Liver (tissue), 8 donors: ENCODE measurements at regions not wholly inside any gene's neighbourhood (a gene's known extent, or its start where the extent isn't known, plus 50 kb on each side); places are given as distances from the start of the nearest gene placed in this dataset.

Experiments used
- DNase-seq: peaks from one replicate; pipeline ENCODE4 v3.0.0-alpha.2; 2017; ENCODE audit warnings: low spot score
- H3K27ac ChIP-seq, 2 donors: one replicate each; pipeline ENCODE4 v1.7.0; 2013; ENCODE audit warnings: inconsistent platforms in 2 of 2, low read length in 2 of 2, control low read depth in 1 of 2, low read depth in 1 of 2, mild to moderate bottlenecking in 1 of 2
- H3K27me3 ChIP-seq, 4 donors: one replicate each; pipeline versions ENCODE4 v1.6.1 to v1.7.0; 2013; ENCODE audit warnings: low read length in 3 of 4, inconsistent platforms in 1 of 4, mild to moderate bottlenecking in 1 of 4, moderate library complexity in 1 of 4; ENCODE audit not compliant: control insufficient read depth in 4 of 4, insufficient read depth in 4 of 4
- H3K36me3 ChIP-seq, 4 donors: one replicate each; pipeline versions ENCODE4 v1.6.1 to v1.7.0; 2013; ENCODE audit warnings: low read length in 3 of 4, mild to moderate bottlenecking in 3 of 4, low read depth in 1 of 4, moderate library complexity in 1 of 4; ENCODE audit not compliant: control insufficient read depth in 4 of 4, insufficient read depth in 3 of 4
- H3K4me1 ChIP-seq, 4 donors: one replicate each; pipeline versions ENCODE4 v1.6.1 to v1.7.0; 2013; ENCODE audit warnings: low read length in 3 of 4, mild to moderate bottlenecking in 3 of 4, moderate library complexity in 1 of 4; ENCODE audit not compliant: control insufficient read depth in 4 of 4, insufficient read depth in 4 of 4
- H3K4me3 ChIP-seq, 3 donors: one replicate each; pipeline versions ENCODE4 v1.6.1 to v1.7.0; 2013; ENCODE audit warnings: low read length in 3 of 3, control low read depth in 1 of 3, low read depth in 1 of 3, mild to moderate bottlenecking in 1 of 3
- H3K9ac ChIP-seq, 2 donors: one replicate each; pipeline ENCODE4 v1.7.0; 2013; ENCODE audit warnings: low read length in 2 of 2, mild to moderate bottlenecking in 2 of 2, moderate library complexity in 2 of 2, control low read depth in 1 of 2, low read depth in 1 of 2
- H3K9me3 ChIP-seq, 4 donors: one replicate each; pipeline versions ENCODE4 v1.6.1 to v1.7.0; 2013; ENCODE audit warnings: low read length in 3 of 4; ENCODE audit not compliant: control insufficient read depth in 4 of 4
- CTCF ChIP-seq: fragments of 150-350 bp; IDR thresholded peaks from 2 replicates; pipeline ENCODE4 v1.5.1; 2017; ENCODE audit warnings: improper control_type of control experiment, low read depth, low read length; ENCODE audit not compliant: missing input control
- EGR1 ChIP-seq, 2 donors: IDR thresholded peaks; 2 replicates each; pipeline ENCODE4 v1.6.1; 2016 to 2018; ENCODE audit warnings: antibody characterized with exemption in 2 of 2, low read depth in 2 of 2
- GABPA ChIP-seq, 2 donors: IDR thresholded peaks in 1 of 2; conservative IDR thresholded peaks in 1 of 2; 2 replicates each; pipeline ENCODE4 v1.6.1; 2016; ENCODE audit warnings: antibody characterized with exemption in 2 of 2, mild to moderate bottlenecking in 1 of 2, moderate library complexity in 1 of 2
- HNF4A ChIP-seq, 2 donors: conservative IDR thresholded peaks; 2 replicates each; pipeline ENCODE4 v1.6.1; 2016; ENCODE audit warnings: antibody characterized with exemption in 2 of 2, mild to moderate bottlenecking in 2 of 2
- JUND ChIP-seq, 2 donors: IDR thresholded peaks; 2 replicates each; pipeline ENCODE4 v1.6.1; 2016; ENCODE audit warnings: antibody characterized with exemption in 2 of 2
- REST ChIP-seq: IDR thresholded peaks from 2 replicates; pipeline ENCODE4 v1.6.1; 2016; ENCODE audit warnings: antibody characterized with exemption, mild to moderate bottlenecking
- RXRA ChIP-seq, 2 donors: IDR thresholded peaks; 2 replicates each; pipeline ENCODE4 v1.6.1; 2017 to 2018; ENCODE audit warnings: antibody characterized with exemption in 2 of 2, mild to moderate bottlenecking in 1 of 2
- YY1 ChIP-seq: IDR thresholded peaks from 2 replicates; pipeline ENCODE4 v1.6.1; 2016; ENCODE audit warnings: antibody characterized with exemption, mild to moderate bottlenecking
- WGBS: extraction: QIAGEN DNeasy Blood & Tissue Kit; methylation state at CpG from one replicate; pipeline ENCODE4 v1.1.7; 2013; 5-methylcytosine and 5-hydroxymethylcytosine counted together
- TF ChIP-seq, protein P1 (sequence below): IDR thresholded peaks from 2 replicates; pipeline ENCODE4 v1.6.1; 2016; ENCODE audit warnings: antibody characterized with exemption
- TF ChIP-seq, protein P2 (sequence below): IDR thresholded peaks from 2 replicates; pipeline ENCODE4 v1.6.1; 2016; ENCODE audit warnings: antibody characterized with exemption
- donor health status: healthy.
- donor health status: healthy.
- donor health status: healthy.
- donor health status: healthy.
- donor health status: healthy.

DNA sequence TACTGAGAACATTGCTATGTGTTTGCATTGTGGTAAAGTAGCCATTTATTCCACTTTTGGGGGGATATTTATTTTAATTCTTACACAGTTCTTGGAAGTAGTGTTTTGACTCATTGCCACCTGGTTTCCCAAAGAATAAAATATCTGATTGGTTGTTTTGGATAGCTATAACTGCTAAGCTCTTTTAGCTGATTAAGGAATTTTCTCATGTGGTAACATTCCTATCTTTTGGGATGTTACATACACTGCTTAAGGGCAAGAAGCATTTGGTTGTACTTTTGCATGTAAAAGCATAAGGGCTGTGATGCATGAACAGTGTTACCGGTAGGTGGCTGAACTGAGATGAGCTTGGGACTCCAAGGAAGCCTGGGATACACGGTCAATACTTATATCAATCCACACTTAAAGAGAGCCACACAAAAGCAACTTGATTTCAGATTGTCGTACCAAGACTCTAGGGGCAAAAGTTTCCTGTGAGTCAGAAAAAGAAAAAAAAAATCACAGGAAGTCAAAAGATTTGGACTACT is 71.4 kb upstream of the PRKD1 start:
- Histone ChIP-seq H3K27me3 (no peaks in the 10 kb centered on the region), H3K4me3 (no peak overlapping the region), H3K4me1 (no peaks in the 10 kb centered on the region), H3K9me3 (no peaks in the 10 kb centered on the region), H3K36me3 (no peaks in the 10 kb centered on the region), H3K9ac (no peak overlapping the region), H3K27ac (no peak overlapping the region)
- TF ChIP-seq CTCF (no peak), RXRA (IDR thresholded peaks at IDR 0.05) (no peak), REST (no peak), GABPA (IDR thresholded peaks at IDR 0.05 in 1 of 2, conservative IDR thresholded peaks at IDR 0.05 in 1 of 2) (no peak), YY1 (no peak), JUND (IDR thresholded peaks at IDR 0.05) (no peak)
- TF ChIP-seq, protein P1, sequence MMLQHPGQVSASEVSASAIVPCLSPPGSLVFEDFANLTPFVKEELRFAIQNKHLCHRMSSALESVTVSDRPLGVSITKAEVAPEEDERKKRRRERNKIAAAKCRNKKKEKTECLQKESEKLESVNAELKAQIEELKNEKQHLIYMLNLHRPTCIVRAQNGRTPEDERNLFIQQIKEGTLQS = no peak
- TF ChIP-seq, protein P2, sequence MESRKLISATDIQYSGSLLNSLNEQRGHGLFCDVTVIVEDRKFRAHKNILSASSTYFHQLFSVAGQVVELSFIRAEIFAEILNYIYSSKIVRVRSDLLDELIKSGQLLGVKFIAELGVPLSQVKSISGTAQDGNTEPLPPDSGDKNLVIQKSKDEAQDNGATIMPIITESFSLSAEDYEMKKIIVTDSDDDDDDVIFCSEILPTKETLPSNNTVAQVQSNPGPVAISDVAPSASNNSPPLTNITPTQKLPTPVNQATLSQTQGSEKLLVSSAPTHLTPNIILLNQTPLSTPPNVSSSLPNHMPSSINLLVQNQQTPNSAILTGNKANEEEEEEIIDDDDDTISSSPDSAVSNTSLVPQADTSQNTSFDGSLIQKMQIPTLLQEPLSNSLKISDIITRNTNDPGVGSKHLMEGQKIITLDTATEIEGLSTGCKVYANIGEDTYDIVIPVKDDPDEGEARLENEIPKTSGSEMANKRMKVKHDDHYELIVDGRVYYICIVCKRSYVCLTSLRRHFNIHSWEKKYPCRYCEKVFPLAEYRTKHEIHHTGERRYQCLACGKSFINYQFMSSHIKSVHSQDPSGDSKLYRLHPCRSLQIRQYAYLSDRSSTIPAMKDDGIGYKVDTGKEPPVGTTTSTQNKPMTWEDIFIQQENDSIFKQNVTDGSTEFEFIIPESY = no peak
- DNase-seq = no peak
- WGBS = 54% methylated on average over 3 of the region's 3 CpGs

- Histone ChIP-seq H3K27ac (no peak overlapping the region), H3K27me3 (no peaks in the 10 kb centered on the region), H3K36me3 (no peaks in the 10 kb centered on the region), H3K4me1 (no peaks in the 10 kb centered on the region), H3K9ac (no peak overlapping the region), H3K4me3 (no peak overlapping the region), H3K9me3 (no peaks in the 10 kb centered on the region)
- WGBS = 48% methylated on average over 5 of the region's 5 CpGs
- no peak for DNase-seq
- TF ChIP-seq EGR1 (IDR thresholded peaks at IDR 0.05; ENCODE audit: low read depth in 2 of 2) (no peak), HNF4A (conservative IDR thresholded peaks at IDR 0.05) (no peak), YY1 (no peak)
Measured at GRCh38 chr14:30002859-30003258, 75.2 kb upstream of the PRKD1 start.
